ENCODE measurements at regions not wholly inside any gene's neighbourhood (a gene's known extent, or its start where the extent isn't known, plus 50 kb on each side); places are given as distances from the start of the nearest gene placed in this dataset.

DNA sequence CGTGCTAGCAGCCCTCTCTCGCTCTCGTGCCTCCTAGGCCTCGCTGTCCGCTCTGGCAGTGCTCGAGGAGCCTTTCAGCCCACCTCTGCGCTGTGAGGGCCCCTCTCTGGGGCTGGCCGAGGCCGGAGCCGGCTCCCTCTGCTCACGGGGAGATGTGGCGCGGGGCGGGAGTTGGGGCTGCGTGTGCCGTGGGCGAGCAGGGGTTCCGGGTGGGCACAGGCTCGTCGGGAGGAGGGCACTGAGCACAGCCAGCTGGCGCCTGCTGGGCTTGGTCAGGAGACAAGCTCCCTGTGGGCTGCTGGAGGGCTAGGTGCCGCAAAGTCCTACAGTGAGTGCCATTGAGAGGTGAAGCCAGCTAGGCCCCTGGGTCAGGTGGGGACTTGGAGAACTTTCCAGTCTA lies 994.5 kb downstream of the C4orf33 start:
- no peak for TF ChIP-seq SUZ12 (IDR thresholded peaks at IDR 0.05; ENCODE audit: extremely low read depth, insufficient read depth, insufficient read length)
- TF ChIP-seq ZNF274 (IDR thresholded peaks at IDR 0.05; ENCODE audit: low read depth, low read length), result no peak
